MM.1S (cell line): ENCODE measurements at regions not wholly inside any gene's neighbourhood (a gene's known extent, or its start where the extent isn't known, plus 50 kb on each side); places are given as distances from the start of the nearest gene placed in this dataset.

Source experiments
- EZH2 ChIP-seq: fragments of 300-600 bp; sonication (generic); optimal IDR thresholded peaks from 2 replicates; pipeline ENCODE3; 2017; ENCODE audit warnings: low read depth, mild to moderate bottlenecking, antibody characterized with exemption, low read length, mixed read lengths
- EZH2phosphoT487 ChIP-seq: fragments of 300-600 bp; sonication (generic); IDR thresholded peaks from 2 replicates; pipeline ENCODE4 v1.6.1; 2018; ENCODE audit warnings: antibody characterized with exemption, low read length
- TF ChIP-seq, protein P1 (sequence below): fragments of 300-600 bp; sonication (generic); IDR thresholded peaks from 2 replicates; pipeline ENCODE4 v1.5.1; 2016; ENCODE audit warnings: antibody characterized with exemption, low read length, mixed read lengths

DNA sequence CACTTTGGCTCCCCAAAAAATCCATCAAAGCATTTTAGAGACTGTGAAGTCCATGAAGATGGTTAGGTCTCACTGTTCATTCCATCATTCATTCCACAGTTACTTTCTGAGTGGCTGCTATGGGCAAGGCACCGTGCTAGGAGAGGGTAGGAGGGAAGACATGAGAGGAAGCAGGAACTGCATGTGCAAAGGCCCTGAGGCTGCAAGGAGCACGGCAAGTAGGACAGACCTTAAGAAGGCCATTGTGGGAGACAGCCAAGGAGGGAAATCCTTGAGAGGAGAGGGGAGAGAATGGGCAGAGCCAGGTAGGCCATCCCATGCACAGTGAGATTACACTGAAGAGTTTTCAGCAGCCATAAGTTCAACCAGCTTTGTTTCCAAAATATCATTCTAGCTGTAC lies 196.2 kb upstream of the DYNLRB2 start:
- TF ChIP-seq, protein P1, sequence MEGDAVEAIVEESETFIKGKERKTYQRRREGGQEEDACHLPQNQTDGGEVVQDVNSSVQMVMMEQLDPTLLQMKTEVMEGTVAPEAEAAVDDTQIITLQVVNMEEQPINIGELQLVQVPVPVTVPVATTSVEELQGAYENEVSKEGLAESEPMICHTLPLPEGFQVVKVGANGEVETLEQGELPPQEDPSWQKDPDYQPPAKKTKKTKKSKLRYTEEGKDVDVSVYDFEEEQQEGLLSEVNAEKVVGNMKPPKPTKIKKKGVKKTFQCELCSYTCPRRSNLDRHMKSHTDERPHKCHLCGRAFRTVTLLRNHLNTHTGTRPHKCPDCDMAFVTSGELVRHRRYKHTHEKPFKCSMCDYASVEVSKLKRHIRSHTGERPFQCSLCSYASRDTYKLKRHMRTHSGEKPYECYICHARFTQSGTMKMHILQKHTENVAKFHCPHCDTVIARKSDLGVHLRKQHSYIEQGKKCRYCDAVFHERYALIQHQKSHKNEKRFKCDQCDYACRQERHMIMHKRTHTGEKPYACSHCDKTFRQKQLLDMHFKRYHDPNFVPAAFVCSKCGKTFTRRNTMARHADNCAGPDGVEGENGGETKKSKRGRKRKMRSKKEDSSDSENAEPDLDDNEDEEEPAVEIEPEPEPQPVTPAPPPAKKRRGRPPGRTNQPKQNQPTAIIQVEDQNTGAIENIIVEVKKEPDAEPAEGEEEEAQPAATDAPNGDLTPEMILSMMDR: no peak
- no peak for TF ChIP-seq EZH2
- TF ChIP-seq EZH2phosphoT487: no peak
